Right lobe of liver (tissue), 4 donors: ENCODE measurements at regions not wholly inside any gene's neighbourhood (a gene's known extent, or its start where the extent isn't known, plus 50 kb on each side); places are given as distances from the start of the nearest gene placed in this dataset.

Source experiments
- POLR2A ChIP-seq: fragments of 450-650 bp; IDR thresholded peaks from one replicate; pipeline ENCODE4 v1.6.1; 2017; ENCODE audit warnings: antibody characterized with exemption, mild to moderate bottlenecking
- TF ChIP-seq, protein P1 (sequence below), 4 donors: fragments of 200-600 bp in 3 of 4; fragments of 450-650 bp in 1 of 4; IDR thresholded peaks; one replicate each; pipeline versions ENCODE4 v1.5.1 to v1.8.0; 2016 to 2022; ENCODE audit warnings: antibody characterized with exemption in 4 of 4, mild to moderate bottlenecking in 2 of 4
- donor health status: DM: no; HTN: no; CAD: no.
- donor health status: DM: no; HTN: no; CAD: no.
- donor health status: DM: no; HTN: yes; CAD: no.

DNA sequence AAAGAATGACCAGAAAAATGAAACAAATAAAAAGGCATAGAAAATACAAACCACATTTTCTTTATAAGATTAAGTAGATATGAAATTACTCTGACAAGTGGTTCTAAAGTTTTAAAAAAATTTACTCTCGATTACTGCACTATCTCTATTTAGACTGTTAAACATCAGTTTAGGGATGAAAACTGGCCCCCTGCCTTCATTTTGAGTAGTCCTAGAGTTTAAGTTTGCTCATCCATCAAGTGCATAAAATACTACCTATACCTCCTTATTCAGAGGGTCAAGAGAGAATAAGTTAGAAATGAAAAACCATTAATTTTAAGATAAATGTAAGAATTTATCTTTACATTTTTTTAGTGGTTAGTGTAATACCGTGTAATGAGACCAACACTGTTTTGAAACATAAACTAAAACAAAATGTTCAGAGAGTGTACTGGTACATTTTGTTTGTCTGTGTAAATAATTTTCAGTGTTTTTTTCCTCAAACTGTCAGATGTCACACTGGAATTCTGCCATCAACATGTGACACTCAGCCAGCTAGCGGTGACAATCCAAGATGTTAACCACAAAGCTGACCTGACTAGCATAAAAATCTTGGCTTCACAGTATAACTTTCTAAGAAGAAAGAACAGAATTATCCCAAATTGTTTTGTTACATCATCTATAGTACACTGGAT lies 184.8 kb upstream of the PCDH20 start:
- TF ChIP-seq, protein P1, sequence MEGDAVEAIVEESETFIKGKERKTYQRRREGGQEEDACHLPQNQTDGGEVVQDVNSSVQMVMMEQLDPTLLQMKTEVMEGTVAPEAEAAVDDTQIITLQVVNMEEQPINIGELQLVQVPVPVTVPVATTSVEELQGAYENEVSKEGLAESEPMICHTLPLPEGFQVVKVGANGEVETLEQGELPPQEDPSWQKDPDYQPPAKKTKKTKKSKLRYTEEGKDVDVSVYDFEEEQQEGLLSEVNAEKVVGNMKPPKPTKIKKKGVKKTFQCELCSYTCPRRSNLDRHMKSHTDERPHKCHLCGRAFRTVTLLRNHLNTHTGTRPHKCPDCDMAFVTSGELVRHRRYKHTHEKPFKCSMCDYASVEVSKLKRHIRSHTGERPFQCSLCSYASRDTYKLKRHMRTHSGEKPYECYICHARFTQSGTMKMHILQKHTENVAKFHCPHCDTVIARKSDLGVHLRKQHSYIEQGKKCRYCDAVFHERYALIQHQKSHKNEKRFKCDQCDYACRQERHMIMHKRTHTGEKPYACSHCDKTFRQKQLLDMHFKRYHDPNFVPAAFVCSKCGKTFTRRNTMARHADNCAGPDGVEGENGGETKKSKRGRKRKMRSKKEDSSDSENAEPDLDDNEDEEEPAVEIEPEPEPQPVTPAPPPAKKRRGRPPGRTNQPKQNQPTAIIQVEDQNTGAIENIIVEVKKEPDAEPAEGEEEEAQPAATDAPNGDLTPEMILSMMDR (IDR thresholded peaks at IDR 0.05): no peak
- no peak for TF ChIP-seq POLR2A
